Naive B cell (primary cell): ENCODE measurements at regions not wholly inside any gene's neighbourhood (a gene's known extent, or its start where the extent isn't known, plus 50 kb on each side); places are given as distances from the start of the nearest gene placed in this dataset.
"Not testable (repeated sequence)": the region's sequence is repeated elsewhere in the genome, so short reads cannot be mapped to it uniquely, and the experiment has no call there.

ENCODE experiments used
- ATAC-seq, 2 donors: fragments of 150-1000 bp; cut with Tn5 transposase; 2 replicates each; pipeline ENCODE4 v1.10.0; 2021; ENCODE audit warnings: low read depth in 2 of 2, mild to moderate bottlenecking in 2 of 2, moderate library complexity in 2 of 2
- DNase-seq: peaks from one replicate; pipeline ENCODE4 v3.0.0; 2022
- H3K27ac Mint-ChIP-seq, 6 donors: one replicate each; pipeline ENCODE4 v1.8.0; 2020 to 2022; ENCODE audit warnings: mild to moderate bottlenecking in 6 of 6, mixed read lengths in 6 of 6, moderate library complexity in 5 of 6, inconsistent platforms in 2 of 6
- H3K27me3 Mint-ChIP-seq, 3 donors: one replicate each; pipeline ENCODE4 v1.8.0; 2021 to 2022; ENCODE audit warnings: mixed read lengths in 3 of 3, mild to moderate bottlenecking in 1 of 3
- H3K36me3 Mint-ChIP-seq, 2 donors: one replicate each; pipeline ENCODE4 v1.8.0; 2020 to 2022; ENCODE audit warnings: mixed read lengths in 2 of 2, inconsistent platforms in 1 of 2, mild to moderate bottlenecking in 1 of 2
- H3K4me1 Mint-ChIP-seq, 3 donors: one replicate each; pipeline ENCODE4 v1.8.0; 2020 to 2022; ENCODE audit warnings: mixed read lengths in 3 of 3, inconsistent platforms in 1 of 3, mild to moderate bottlenecking in 1 of 3, moderate library complexity in 1 of 3
- H3K4me3 Mint-ChIP-seq, 8 donors: one replicate each; pipeline ENCODE4 v1.8.0; 2020 to 2022; ENCODE audit warnings: mild to moderate bottlenecking in 8 of 8, mixed read lengths in 8 of 8, moderate library complexity in 8 of 8, inconsistent platforms in 2 of 8
- H3K9me3 Mint-ChIP-seq, 7 donors: one replicate each; pipeline ENCODE4 v1.8.0; 2020 to 2022; ENCODE audit warnings: mixed read lengths in 7 of 7, mild to moderate bottlenecking in 5 of 7, inconsistent platforms in 2 of 7, moderate library complexity in 1 of 7

DNA sequence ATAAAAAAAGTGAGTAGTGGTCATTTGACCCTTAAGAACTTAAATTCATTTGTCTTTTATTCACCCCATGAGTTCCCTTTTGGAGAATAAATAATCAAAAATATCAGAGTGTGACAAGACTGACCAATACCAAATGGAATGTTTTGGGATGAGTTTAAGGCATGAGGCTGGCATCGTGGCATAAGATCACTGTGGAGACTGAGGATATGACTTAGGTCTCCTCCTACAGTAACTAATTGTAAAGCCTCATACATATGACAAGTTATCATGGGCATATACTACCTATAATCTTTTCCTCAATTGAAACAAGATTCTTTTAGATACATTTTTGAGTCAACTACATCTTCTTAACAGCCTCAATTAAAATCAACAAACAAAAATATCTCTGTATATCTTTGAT, 782.0 kb downstream of the SLITRK1 start:
- Mint-ChIP-seq H3K9me3 (peaks cover 0 to 15% (median 6%) of the 10 kb centered on the region in 7 donors), H3K4me1 (peaks cover 0 to 2% (median 0%) of the 10 kb centered on the region in 3 donors), H3K36me3 (no peaks in the 10 kb centered on the region), H3K27me3 (no peaks in the 10 kb centered on the region), H3K4me3 (no peak overlapping the region), H3K27ac (no peak overlapping the region)
- ATAC-seq (no peak), DNase-seq (no peak)

DNA sequence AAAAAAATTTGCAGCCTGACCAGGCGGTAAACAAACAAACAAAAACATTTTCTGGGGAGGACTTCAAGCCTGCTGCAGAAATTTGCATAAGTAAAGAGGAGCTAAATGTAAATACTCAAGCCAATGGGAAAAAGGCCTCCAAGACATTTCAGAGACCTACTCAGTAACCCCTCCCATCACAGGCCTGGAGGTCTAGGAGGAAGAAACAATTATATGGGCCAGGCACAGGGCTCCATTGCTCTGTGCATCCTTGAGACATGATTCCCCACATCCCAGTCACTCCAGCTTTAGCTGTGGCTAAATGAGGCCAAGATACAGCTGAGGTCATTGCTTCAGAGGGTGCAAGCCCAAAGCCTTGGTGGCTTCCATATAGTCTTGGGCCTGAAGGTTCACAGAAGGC, 793.4 kb downstream of the SLITRK1 start:
- DNase-seq, result no peak
- Mint-ChIP-seq H3K4me3 (no peak overlapping the region), H3K27ac (no peak overlapping the region), H3K9me3 (peaks cover 5 to 29% (median 12%) of the 10 kb centered on the region in 7 donors), H3K4me1 (no peaks in the 10 kb centered on the region), H3K27me3 (no peaks in the 10 kb centered on the region), H3K36me3 (no peaks in the 10 kb centered on the region)
- ATAC-seq, result no peak

DNA sequence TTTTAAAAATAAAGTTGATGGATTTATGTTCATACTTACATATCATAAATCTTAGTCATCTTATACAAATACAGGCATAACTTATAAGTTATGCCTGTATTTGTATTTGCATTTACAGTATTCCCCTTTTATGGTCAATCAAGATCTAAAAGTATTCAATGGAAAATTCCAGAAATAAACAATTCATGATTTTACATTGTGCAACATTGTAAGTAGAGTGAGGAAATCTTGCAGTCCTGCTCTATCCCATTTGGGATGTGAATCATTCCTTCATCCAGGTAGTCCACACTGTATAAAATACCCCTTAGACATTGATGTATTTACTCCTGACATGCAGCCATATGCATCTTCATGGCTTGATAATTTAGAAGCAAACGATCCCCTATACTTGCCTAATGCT, 795.3 kb downstream of the SLITRK1 start:
- Mint-ChIP-seq H3K9me3 (peaks cover 8 to 29% (median 12%) of the 10 kb centered on the region in 7 donors), H3K27ac (no peak overlapping the region), H3K4me1 (no peaks in the 10 kb centered on the region), H3K4me3 (no peak overlapping the region), H3K36me3 (no peaks in the 10 kb centered on the region), H3K27me3 (no peaks in the 10 kb centered on the region)
- DNase-seq, result no peak
- no peak for ATAC-seq

DNA sequence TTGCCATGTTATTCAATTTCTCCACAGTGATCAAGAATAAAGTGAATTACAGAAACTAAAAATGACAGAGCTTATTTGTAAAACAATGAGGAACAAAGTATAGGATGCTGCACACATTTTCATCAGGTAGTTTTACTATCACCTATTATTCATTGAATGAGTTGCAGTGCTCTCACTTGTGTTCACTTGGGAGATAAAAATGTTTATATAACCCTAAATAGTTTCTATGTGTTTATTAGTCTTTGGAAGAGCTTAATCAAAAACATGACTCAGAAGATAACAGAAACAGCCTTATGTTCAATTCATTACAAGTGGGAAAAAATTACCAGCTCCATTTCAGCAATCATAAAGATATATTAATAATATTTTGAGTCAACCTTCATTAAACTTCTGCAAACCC, 796.2 kb downstream of the SLITRK1 start:
- no peak for DNase-seq
- Mint-ChIP-seq H3K36me3 (no peaks in the 10 kb centered on the region), H3K27ac (no peak overlapping the region), H3K4me1 (no peaks in the 10 kb centered on the region), H3K27me3 (no peaks in the 10 kb centered on the region), H3K9me3 (peaks cover 7 to 26% (median 12%) of the 10 kb centered on the region in 7 donors), H3K4me3 (no peak overlapping the region)
- no peak for ATAC-seq

DNA sequence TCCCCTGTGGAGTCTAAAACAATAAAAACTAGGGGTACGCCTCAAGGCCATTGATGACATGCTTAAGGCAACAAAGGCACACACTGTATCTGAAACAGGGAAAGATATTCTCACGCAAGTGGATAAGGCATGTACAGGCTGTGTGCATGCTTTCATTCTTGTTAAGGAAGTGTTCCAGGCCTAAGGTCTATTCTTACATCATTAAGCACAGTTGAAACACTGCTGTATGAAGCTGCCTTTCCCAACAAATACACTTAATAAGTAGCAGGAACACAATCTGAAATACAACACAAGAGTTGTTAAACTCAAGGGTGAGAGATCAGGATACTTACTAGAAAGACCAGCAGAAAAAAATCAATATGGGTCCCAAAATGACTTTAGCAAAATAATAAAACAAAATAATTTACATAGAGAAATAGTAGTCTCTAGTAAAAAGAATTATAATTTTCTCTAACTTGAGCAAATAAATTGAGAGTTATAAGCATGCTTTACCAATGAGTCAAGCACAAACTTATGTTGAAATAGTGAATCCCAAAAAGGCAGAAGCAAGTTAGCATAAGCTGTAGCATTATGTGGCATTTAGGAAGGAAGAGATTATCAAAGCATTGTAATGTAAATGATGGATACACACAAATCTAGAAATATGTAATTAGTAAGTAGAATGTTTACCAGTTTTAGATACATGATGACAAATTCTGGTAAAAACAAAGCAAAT, 796.9 kb downstream of the SLITRK1 start:
- Mint-ChIP-seq H3K36me3 (no peaks in the 10 kb centered on the region), H3K27me3 (no peaks in the 10 kb centered on the region), H3K4me3 (no peak overlapping the region), H3K27ac (no peak overlapping the region), H3K4me1 (no peaks in the 10 kb centered on the region), H3K9me3 (peaks cover 3 to 18% (median 9%) of the 10 kb centered on the region in 7 donors)
- DNase-seq (no peak), ATAC-seq (no peak)

DNA sequence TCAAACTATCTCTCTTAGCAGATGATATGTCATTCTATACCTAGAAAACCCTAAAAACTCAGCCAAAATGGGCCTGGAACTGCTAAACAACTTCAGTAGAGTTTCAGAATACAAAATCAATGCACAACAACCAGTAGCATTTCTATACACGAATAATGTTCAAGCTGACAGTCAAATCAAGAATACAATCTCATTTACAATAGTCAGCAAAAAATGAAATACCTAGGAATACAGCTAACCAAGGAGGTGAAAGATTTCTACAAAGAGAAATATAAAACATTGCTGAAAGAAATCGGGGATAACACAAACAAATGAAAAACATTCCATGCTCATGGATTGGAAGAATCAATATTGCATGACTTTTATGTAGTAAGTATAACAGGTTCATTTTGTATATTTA, 804.8 kb downstream of the SLITRK1 start:
- no peak for DNase-seq
- Mint-ChIP-seq H3K27me3 (no peaks in the 10 kb centered on the region), H3K36me3 (no peaks in the 10 kb centered on the region), H3K4me1 (no peaks in the 10 kb centered on the region), H3K27ac (no peak overlapping the region), H3K9me3 (peaks cover 0 to 14% (median 4%) of the 10 kb centered on the region in 7 donors), H3K4me3 (no peak overlapping the region)
- no peak for ATAC-seq

DNA sequence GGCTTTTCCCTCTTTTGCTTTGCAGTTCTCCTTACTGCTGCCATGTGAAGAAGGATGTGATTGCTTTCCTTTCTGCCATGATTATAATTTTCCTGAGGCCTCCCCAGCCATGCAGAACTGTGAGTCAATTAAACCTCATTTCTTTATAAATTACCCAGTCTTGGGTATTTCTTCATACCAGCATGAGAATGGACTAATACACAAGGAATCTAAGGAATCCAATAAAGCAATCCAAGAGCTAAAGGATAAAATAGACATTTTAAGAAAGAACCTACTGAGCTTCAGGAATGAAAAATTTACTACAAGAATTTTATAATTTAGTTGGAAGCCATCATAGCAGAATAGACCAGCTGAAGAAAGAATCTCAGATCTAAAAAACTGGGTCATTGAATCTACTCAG, 808.3 kb downstream of the SLITRK1 start:
- not testable (repeated sequence) for H3K4me3 Mint-ChIP-seq, DNase-seq, H3K27me3 Mint-ChIP-seq, H3K27ac Mint-ChIP-seq, H3K36me3 Mint-ChIP-seq, H3K4me1 Mint-ChIP-seq, ATAC-seq
- peaks cover 0 to 14% (median 4%) of the 10 kb centered on the region in 7 donors for H3K9me3 Mint-ChIP-seq

DNA sequence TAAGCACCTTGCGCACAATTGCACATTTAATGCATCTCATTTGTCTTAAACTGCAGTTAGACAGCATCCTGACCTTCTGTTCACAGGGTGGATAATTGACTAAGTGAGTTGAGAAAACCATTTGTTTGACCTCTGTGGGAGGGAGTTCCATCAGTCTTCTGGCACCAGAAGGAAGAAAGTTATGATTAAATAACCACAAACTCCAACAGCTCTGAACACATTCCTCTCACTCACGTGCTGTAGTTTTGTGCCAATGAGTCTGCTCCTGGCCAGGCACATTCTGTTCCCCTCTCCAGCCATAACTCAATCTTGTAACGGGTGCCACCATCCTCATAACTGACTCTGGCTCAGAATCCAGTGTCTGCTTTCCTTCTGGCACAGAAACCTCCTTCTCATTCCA, 817.2 kb downstream of the SLITRK1 start:
- Mint-ChIP-seq H3K9me3 (peaks cover 0 to 10% (median 2%) of the 10 kb centered on the region in 7 donors), H3K27ac (no peak overlapping the region), H3K27me3 (no peaks in the 10 kb centered on the region), H3K36me3 (no peaks in the 10 kb centered on the region), H3K4me1 (no peaks in the 10 kb centered on the region), H3K4me3 (no peak overlapping the region)
- DNase-seq (no peak), ATAC-seq (no peak)

DNA sequence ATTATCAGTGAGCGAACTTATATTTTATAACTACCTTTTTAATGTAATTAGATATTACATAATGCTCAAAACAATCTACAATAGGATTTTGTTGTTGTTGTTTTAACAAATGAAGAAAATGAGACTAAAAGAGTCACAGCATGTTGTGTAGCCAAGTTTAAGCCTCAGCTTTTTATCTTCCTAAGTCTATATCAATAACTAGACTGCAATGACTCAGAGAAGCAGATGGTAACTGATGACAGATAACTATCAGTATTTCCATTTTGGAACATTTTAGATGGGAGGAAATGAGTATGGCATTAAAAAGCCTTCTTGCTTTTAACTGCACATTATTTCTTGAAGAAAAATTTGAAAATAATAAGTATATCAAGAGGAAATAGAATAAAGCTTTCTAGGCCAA, 825.2 kb downstream of the SLITRK1 start:
- Mint-ChIP-seq H3K9me3 (peaks cover 0 to 2% (median 0%) of the 10 kb centered on the region in 7 donors), H3K27me3 (no peaks in the 10 kb centered on the region), H3K27ac (no peak overlapping the region), H3K36me3 (no peaks in the 10 kb centered on the region), H3K4me3 (no peak overlapping the region), H3K4me1 (no peaks in the 10 kb centered on the region)
- DNase-seq (no peak), ATAC-seq (no peak)

DNA sequence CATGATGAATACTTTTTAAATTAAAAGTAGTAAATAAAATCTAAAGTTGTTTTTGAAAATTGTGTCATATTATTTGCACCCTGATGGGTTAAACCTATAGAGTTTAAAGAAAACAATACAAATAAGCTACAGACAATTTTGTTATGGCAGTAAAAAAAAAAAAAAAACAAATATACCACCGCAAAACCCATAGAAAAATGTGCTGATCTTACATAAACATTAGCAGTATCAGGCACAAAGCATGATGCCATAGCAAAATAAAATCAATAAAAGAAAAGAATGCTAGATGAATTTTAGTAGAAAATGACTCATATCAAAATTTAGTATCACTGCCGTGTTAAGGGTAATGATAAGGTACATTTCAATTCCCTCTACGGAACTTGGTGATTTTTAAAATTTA, 826.0 kb downstream of the SLITRK1 start:
- H3K27ac Mint-ChIP-seq, result no peak overlapping the region
- H3K27me3 Mint-ChIP-seq, result no peaks in the 10 kb centered on the region
- no peak for DNase-seq
- H3K4me1 Mint-ChIP-seq, result no peaks in the 10 kb centered on the region
- no peak overlapping the region for H3K4me3 Mint-ChIP-seq
- H3K36me3 Mint-ChIP-seq, result no peaks in the 10 kb centered on the region
- ATAC-seq, result no peak
- H3K9me3 Mint-ChIP-seq, result peaks cover 0 to 2% (median 0%) of the 10 kb centered on the region in 7 donors

DNA sequence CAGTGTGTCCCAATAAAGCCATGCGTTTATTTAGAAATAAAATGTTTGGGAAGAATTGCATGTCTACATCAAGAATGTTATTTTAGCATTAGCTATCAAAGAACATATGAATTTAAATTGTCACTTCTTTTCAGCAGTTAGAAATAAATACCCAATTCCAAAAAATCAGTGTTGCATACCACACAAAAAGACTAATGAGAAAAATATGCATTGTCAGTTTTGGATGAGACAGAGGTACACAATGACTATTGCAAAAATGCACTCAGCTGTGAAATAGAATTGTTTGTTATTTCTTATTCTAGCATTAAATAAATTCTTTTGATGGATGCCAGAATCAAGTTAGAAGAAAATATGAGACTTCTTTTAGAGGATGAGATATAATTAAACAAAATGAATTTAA, 833.9 kb downstream of the SLITRK1 start:
- DNase-seq (no peak), ATAC-seq (no peak)
- Mint-ChIP-seq H3K27ac (no peak overlapping the region), H3K36me3 (no peaks in the 10 kb centered on the region), H3K27me3 (no peaks in the 10 kb centered on the region), H3K9me3 (peaks cover 0 to 4% (median 2%) of the 10 kb centered on the region in 7 donors), H3K4me3 (no peak overlapping the region), H3K4me1 (no peaks in the 10 kb centered on the region)

DNA sequence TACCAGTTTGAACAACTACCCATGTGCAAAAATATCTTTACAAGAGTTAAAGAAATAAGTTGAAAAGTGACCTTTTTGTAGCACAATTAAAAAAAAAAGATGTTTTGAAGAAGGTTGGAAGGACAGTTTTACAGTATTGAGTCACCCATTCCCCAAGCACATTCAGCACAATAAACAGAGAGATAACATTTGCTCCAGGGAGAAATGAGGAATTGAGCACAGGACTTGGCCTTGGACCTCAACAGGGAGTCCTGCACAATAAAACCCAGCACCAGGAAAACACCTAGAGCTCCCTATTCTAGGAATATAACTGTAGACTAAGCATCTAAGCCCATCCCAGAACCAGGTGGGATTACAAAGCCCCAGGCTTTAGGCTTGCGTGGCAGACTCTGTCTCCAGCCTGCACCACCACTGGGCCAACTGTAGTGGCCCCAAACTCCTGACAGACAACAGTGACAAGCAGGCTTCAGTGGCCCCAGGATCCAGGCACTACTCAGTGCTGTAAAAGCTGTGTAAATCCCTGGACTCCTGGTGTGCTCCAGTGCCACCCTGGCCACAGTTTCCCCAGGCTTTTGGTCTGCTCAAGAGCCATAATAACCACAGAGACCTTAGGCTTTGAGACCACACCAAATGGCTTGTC, 857.2 kb downstream of the SLITRK1 start:
- DNase-seq (no peak), ATAC-seq (no peak)
- no peak overlapping the region for H3K27ac Mint-ChIP-seq
- H3K4me1 Mint-ChIP-seq, result no peaks in the 10 kb centered on the region
- H3K9me3 Mint-ChIP-seq, result peaks cover 0 to 15% (median 4%) of the 10 kb centered on the region in 7 donors
- no peak overlapping the region for H3K4me3 Mint-ChIP-seq
- H3K27me3 Mint-ChIP-seq, result no peaks in the 10 kb centered on the region
- H3K36me3 Mint-ChIP-seq, result no peaks in the 10 kb centered on the region

DNA sequence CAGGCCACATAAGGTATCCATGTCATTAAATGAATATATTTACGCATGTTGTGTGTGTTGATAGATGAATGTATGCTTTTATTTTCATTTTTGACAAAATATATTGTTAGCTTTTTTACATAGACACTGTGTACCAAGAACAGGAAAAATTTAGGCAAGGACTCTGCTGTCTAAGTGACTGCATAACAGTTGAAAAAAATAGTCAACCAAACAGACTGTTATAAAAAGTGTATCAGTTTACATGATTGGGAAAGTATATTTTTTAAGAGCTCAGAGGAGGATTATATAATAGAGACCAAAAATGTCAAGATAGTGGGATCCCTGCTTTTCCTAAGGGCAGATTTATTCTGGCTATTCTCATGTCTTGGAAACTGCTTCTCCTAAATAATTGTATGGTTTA, 858.0 kb downstream of the SLITRK1 start:
- Mint-ChIP-seq H3K4me3 (no peak overlapping the region), H3K27ac (no peak overlapping the region), H3K36me3 (no peaks in the 10 kb centered on the region), H3K9me3 (peaks cover 0 to 15% (median 6%) of the 10 kb centered on the region in 7 donors), H3K4me1 (no peaks in the 10 kb centered on the region), H3K27me3 (no peaks in the 10 kb centered on the region)
- ATAC-seq (no peak), DNase-seq (no peak)

DNA sequence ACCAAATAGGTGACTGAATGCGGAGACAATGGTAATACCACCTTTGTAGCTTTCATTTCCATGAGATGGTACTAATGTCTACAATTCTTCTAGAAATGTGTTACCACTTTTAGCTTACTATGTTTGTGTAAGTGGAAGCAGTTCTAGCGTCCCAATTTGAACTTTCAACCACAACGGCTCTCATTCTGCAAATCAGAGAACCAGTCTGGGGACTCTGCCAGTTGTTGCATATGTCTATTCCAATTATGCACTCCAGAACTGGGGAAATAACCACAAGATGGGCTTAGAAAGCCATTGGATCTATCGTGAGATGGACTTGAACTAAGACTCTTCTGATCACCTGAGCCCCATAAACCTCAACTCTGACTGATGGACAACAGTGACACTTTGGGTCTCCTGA, 862.3 kb downstream of the SLITRK1 start:
- Mint-ChIP-seq H3K36me3 (no peaks in the 10 kb centered on the region), H3K4me3 (no peak overlapping the region), H3K27ac (no peak overlapping the region), H3K4me1 (no peaks in the 10 kb centered on the region), H3K27me3 (no peaks in the 10 kb centered on the region), H3K9me3 (peaks cover 0 to 15% (median 5%) of the 10 kb centered on the region in 7 donors)
- ATAC-seq (no peak), DNase-seq (no peak)
